ENCODE measurements at regions not wholly inside any gene's neighbourhood (a gene's known extent, or its start where the extent isn't known, plus 50 kb on each side); places are given as distances from the start of the nearest gene placed in this dataset.

DNA sequence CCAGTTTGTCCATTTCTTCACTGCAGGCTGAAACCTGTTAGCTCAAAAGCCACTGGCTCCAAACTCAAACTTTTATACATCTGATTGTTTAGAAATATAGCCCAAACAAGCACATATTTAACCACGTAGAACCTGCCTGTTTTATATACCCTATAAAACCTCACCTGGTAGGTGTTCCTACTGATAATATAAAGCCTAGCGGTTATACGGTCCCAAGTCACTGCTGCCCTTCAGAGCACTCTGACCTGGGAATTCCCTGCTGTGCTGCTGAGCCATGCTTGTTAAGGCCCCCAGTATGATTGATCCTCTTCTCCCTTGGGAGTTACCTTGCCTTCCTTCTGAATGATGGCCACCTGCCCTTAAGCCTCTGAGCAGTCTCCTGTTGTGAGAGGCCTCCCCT is 432.8 kb upstream of the LCORL start:
- ChIA-PET CTCF (no interaction called here), POLR2A (ENCODE audit: unreplicated experiment) (no interaction called here)
- H3K79me2 ChIP-seq (ENCODE audit: low read depth): no peaks in the 10 kb centered on the region
- intact Hi-C loops (cut with micrococcal nuclease; ENCODE audit: unreplicated experiment): no loop called here
- no TSS peak for BruUV-seq (replicated peaks)
- H4K20me1 ChIP-seq (ENCODE audit: insufficient read depth): no peaks in the 10 kb centered on the region
- no peak for DNase-seq
- H3K9me2 ChIP-seq (ENCODE audit: insufficient read depth): no peaks in the 10 kb centered on the region
- no peaks in the 10 kb centered on the region for H3F3A ChIP-seq (ENCODE audit: insufficient read depth, low read depth)
- no peaks in the 10 kb centered on the region for H3K36me3 ChIP-seq (ENCODE audit: low read depth)
- no peaks in the 10 kb centered on the region for H3K4me1 ChIP-seq (replicated peaks; ENCODE audit: insufficient read depth)
- no peak overlapping the region for H2AFZ ChIP-seq
- H3K4me3 ChIP-seq: no peak overlapping the region
- H3K27ac ChIP-seq: no peak overlapping the region
- no peak for TF ChIP-seq EZH2 (IDR thresholded peaks at IDR 0.05; ENCODE audit: low read depth)
- TF ChIP-seq, protein P1, sequence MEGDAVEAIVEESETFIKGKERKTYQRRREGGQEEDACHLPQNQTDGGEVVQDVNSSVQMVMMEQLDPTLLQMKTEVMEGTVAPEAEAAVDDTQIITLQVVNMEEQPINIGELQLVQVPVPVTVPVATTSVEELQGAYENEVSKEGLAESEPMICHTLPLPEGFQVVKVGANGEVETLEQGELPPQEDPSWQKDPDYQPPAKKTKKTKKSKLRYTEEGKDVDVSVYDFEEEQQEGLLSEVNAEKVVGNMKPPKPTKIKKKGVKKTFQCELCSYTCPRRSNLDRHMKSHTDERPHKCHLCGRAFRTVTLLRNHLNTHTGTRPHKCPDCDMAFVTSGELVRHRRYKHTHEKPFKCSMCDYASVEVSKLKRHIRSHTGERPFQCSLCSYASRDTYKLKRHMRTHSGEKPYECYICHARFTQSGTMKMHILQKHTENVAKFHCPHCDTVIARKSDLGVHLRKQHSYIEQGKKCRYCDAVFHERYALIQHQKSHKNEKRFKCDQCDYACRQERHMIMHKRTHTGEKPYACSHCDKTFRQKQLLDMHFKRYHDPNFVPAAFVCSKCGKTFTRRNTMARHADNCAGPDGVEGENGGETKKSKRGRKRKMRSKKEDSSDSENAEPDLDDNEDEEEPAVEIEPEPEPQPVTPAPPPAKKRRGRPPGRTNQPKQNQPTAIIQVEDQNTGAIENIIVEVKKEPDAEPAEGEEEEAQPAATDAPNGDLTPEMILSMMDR (conservative IDR thresholded peaks at IDR 0.05): no peak
- H3K4me2 ChIP-seq: no peak overlapping the region
- H3K27me3 ChIP-seq (ENCODE audit: insufficient read depth, low read depth): no peaks in the 10 kb centered on the region
- H3K9me3 ChIP-seq (ENCODE audit: insufficient read depth, low read depth): no peaks in the 10 kb centered on the region

DNA sequence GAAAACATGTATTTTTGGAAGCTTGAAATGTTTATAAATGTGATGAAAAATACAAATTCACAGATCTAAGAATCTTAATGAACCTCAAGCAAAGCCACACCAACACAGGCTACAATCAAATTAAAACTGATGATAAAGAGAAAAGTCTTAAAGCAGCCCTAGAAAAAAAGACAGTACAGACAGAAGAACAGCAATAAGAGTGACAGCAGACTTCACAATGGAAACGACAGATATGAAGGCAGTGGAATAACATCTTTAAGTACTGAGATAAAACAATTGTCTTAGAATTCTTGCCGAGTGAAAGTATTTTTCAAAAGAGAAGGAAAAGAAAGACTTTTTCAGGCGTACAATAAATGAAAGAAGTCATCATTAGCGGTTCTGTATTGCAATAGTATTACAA is 423.6 kb upstream of the LCORL start:
- Histone ChIP-seq H3K79me2 (ENCODE audit: low read depth) (no peaks in the 10 kb centered on the region), H3K4me1 (replicated peaks; ENCODE audit: insufficient read depth) (no peaks in the 10 kb centered on the region), H2AFZ (no peak overlapping the region), H3K36me3 (ENCODE audit: low read depth) (no peaks in the 10 kb centered on the region), H3K4me2 (no peak overlapping the region), H3K27ac (no peak overlapping the region), H3K27me3 (ENCODE audit: insufficient read depth, low read depth) (no peaks in the 10 kb centered on the region), H3K9me3 (ENCODE audit: insufficient read depth, low read depth) (no peaks in the 10 kb centered on the region; the same call in 1 of the 2 replicates), H3K4me3 (no peak overlapping the region), H3K9me2 (ENCODE audit: insufficient read depth) (no peaks in the 10 kb centered on the region), H3F3A (ENCODE audit: insufficient read depth, low read depth) (no peaks in the 10 kb centered on the region), H4K20me1 (ENCODE audit: insufficient read depth) (no peaks in the 10 kb centered on the region)
- CTCF ChIA-PET: no interaction called here
- DNase-seq: no peak
- intact Hi-C loops (cut with micrococcal nuclease; ENCODE audit: unreplicated experiment): no loop called here
- no peak for TF ChIP-seq EZH2 (IDR thresholded peaks at IDR 0.05; ENCODE audit: low read depth)
- BruUV-seq (replicated peaks): no TSS peak
- POLR2A ChIA-PET (ENCODE audit: unreplicated experiment): no interaction called here

DNA sequence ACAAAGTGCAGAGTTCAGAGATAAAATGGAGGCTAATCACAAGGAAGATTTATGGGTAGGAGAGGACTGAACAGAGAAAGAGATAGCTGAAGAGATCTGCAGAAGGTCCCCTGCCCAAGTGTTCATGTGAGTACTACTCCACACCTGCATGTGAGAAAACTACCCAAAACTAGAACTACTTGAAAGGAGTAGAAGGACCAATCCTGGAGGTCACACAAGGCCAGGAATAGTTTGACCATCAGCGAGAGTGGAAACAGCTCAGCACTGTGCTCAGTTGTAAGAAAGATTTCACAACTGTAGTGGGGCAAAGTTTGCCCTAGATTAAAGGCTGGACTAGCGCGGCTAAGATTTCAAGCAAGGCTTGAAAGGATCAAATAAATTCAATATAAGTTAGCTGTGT is 422.7 kb upstream of the LCORL start:
- no peak overlapping the region for H3K4me3 ChIP-seq
- intact Hi-C loops (cut with micrococcal nuclease; ENCODE audit: unreplicated experiment): no loop called here
- BruUV-seq (replicated peaks): no TSS peak
- no peak overlapping the region for H3K4me2 ChIP-seq
- H4K20me1 ChIP-seq (ENCODE audit: insufficient read depth): no peaks in the 10 kb centered on the region
- CTCF ChIA-PET: no interaction called here
- no peaks in the 10 kb centered on the region for H3K27me3 ChIP-seq (ENCODE audit: insufficient read depth, low read depth)
- no peaks in the 10 kb centered on the region for H3F3A ChIP-seq (ENCODE audit: insufficient read depth, low read depth)
- POLR2A ChIA-PET (ENCODE audit: unreplicated experiment): no interaction called here
- no peak overlapping the region for H3K27ac ChIP-seq
- H3K9me3 ChIP-seq (ENCODE audit: insufficient read depth, low read depth): no peaks in the 10 kb centered on the region; the same call in 1 of the 2 replicates
- no peaks in the 10 kb centered on the region for H3K79me2 ChIP-seq (ENCODE audit: low read depth)
- no peaks in the 10 kb centered on the region for H3K36me3 ChIP-seq (ENCODE audit: low read depth)
- no peaks in the 10 kb centered on the region for H3K9me2 ChIP-seq (ENCODE audit: insufficient read depth)
- no peaks in the 10 kb centered on the region for H3K4me1 ChIP-seq (replicated peaks; ENCODE audit: insufficient read depth)
- H2AFZ ChIP-seq: no peak overlapping the region
- DNase-seq: no peak
- TF ChIP-seq EZH2 (IDR thresholded peaks at IDR 0.05; ENCODE audit: low read depth): no peak
- TF ChIP-seq, protein P1 (conservative IDR thresholded peaks at IDR 0.05): no peak

DNA sequence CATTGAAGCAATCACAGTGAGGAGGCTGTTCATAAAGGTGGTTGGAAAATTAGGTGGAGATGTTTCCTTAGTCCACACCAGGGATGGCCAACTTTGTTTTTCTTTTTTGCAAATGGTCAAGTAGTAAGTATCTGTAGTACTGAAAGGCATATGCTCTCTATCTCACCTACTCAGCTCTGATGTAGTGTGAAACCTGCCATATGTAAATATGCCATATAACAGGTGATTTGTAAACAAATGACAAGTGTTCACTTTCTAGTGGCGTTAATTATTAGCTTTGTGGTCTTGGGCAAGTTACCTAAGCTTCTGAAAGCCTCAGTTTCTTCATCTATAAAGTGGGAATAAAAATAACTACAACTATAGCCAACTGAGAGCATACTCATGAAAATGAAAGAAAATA is 421.4 kb upstream of the LCORL start:
- H4K20me1 ChIP-seq (ENCODE audit: insufficient read depth): no peaks in the 10 kb centered on the region

More for the DNA sequence above, 421.4 kb upstream of the LCORL start:
- Histone ChIP-seq H3K4me3 (no peak overlapping the region), H3K9me2 (ENCODE audit: insufficient read depth) (no peaks in the 10 kb centered on the region), H3K4me2 (no peak overlapping the region), H3K27me3 (ENCODE audit: insufficient read depth, low read depth) (no peaks in the 10 kb centered on the region), H3K4me1 (replicated peaks; ENCODE audit: insufficient read depth) (no peaks in the 10 kb centered on the region), H3K36me3 (ENCODE audit: low read depth) (no peaks in the 10 kb centered on the region), H3K9me3 (ENCODE audit: insufficient read depth, low read depth) (no peaks in the 10 kb centered on the region; the same call in 1 of the 2 replicates), H3K79me2 (ENCODE audit: low read depth) (no peaks in the 10 kb centered on the region), H3F3A (ENCODE audit: insufficient read depth, low read depth) (no peaks in the 10 kb centered on the region), H2AFZ (no peak overlapping the region), H3K27ac (no peak overlapping the region)
- no peak for TF ChIP-seq EZH2 (IDR thresholded peaks at IDR 0.05; ENCODE audit: low read depth)
- TF ChIP-seq, protein P1 (conservative IDR thresholded peaks at IDR 0.05): no peak
- no peak for DNase-seq
- ChIA-PET POLR2A (ENCODE audit: unreplicated experiment) (no interaction called here), CTCF (no interaction called here)
- BruUV-seq (replicated peaks): no TSS peak
- intact Hi-C loops (cut with micrococcal nuclease; ENCODE audit: unreplicated experiment): no loop called here

Measured in PC-9 (cell line).